ENCODE measurements at regions not wholly inside any gene's neighbourhood (a gene's known extent, or its start where the extent isn't known, plus 50 kb on each side); places are given as distances from the start of the nearest gene placed in this dataset.

DNA sequence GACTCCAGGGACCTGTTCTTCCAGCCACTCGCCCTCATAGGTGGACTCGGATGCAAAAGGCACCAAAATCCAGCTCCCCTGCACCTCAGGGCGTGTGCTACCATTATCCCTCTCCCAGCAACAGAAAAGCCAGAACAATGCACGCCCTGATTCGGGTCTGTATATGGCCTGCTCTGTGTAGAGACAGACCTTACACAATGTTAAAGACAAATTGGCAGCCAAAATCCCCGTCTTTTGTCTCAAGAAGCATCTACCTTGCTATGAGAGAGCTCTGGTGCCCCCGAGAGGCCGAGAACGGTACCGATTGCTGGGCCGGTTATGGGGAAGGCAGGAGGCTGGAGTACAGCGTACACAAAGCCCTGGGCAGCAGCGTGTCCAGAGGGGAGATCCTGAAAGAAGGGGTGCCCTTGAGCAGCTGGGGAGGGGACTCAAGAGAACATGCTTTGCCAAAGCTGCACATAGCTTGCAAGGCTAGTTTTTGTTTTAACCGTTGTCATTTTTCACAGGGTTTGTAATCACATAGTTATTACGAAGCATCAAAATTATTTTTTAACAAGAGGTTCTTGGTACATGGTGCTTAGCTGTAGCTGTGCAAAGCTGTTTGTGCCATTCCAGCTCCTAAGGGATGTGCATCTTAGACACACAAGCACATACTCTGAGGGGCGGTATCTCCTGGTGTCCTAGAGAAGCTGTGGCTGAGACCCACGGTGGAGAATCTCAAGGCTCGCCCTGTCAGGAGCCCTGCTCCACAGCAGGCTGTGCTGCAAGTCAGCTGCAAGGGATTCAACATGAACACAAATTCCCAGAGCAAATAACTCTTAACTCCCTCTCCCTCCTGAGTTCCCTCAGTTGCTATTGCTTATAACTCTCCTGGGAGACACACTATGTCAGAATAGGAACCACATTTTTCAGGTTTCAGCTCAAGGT is 461.5 kb upstream of the PPP2R3A start:
- Histone ChIP-seq H3K9ac (ENCODE audit: low read depth, low read length) (peak overlapping the region; percentile 48; the same call in 1 of the 2 replicates), H3K27ac (ENCODE audit: low read depth, low read length) (no peak overlapping the region), H3K36me3 (ENCODE audit: control insufficient read depth, insufficient read depth, low read length) (no peaks in the 10 kb centered on the region), H3K9me3 (ENCODE audit: control insufficient read depth, insufficient read depth, low read length) (no peaks in the 10 kb centered on the region), H3K4me3 (ENCODE audit: low read depth, low read length) (peak overlapping the region; percentile 33; the same call in 1 of the 2 replicates), H3K27me3 (ENCODE audit: control insufficient read depth, insufficient read depth, low read length) (no peaks in the 10 kb centered on the region), H3K4me1 (ENCODE audit: control insufficient read depth, insufficient read depth, low read length) (peaks cover 13% of the 10 kb centered on the region)

DNA sequence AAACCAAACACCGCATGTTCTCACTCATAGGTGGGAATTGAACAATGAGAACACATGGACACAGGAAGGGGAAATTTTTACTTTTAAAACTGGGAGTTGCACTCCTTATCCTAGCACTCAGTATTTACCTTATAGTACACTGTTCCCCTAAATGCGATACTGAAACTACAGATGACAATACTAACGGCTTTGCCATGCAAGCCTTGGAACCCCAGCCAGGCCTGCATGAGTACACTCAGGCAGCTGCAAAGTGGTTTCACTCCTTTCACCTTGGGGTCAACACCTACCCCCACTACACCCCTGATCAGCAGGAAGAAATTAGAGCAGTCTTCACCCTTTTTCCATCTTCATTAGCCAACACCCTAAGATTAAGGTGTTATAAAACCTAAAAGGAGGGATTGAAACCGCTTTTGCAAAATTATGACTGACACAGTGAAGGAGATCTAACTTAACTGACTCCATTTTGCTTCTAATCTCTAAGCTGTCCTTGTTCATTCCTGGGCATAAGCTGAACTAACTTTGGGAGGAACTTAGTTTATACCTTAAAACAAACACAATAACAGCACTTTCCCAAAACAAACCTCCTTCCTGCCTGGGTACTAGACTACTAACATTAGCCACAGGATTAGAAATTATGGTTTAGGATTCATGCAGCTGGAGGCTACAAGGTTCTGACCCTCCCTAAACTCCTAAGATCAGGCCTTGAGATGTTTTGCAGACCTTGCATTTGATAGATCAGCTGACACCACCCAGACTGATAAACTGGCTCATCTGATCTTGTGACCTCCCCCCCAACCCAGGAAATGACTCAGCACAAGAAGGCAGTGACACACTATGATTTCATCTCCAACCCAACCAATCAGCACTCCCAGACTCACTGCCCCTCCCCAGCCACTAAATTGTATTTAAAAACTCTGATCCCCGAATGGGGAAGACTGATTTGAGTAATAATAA is 452.1 kb upstream of the PPP2R3A start:
- no peaks in the 10 kb centered on the region for H3K36me3 ChIP-seq (ENCODE audit: control insufficient read depth, insufficient read depth, low read length)
- H3K4me3 ChIP-seq (ENCODE audit: low read depth, low read length) = no peak overlapping the region
- no peak overlapping the region for H3K9ac ChIP-seq (ENCODE audit: low read depth, low read length)
- no peaks in the 10 kb centered on the region for H3K27me3 ChIP-seq (ENCODE audit: control insufficient read depth, insufficient read depth, low read length)
- H3K27ac ChIP-seq (ENCODE audit: low read depth, low read length) = peak overlapping the region; percentile 6
- peaks cover 5% of the 10 kb centered on the region for H3K4me1 ChIP-seq (ENCODE audit: control insufficient read depth, insufficient read depth, low read length)
- no peaks in the 10 kb centered on the region for H3K9me3 ChIP-seq (ENCODE audit: control insufficient read depth, insufficient read depth, low read length)

- Histone ChIP-seq H3K27ac (ENCODE audit: low read depth, low read length) (peak overlapping the region; percentile 32), H3K27me3 (ENCODE audit: control insufficient read depth, insufficient read depth, low read length) (no peaks in the 10 kb centered on the region), H3K9me3 (ENCODE audit: control insufficient read depth, insufficient read depth, low read length) (no peaks in the 10 kb centered on the region), H3K4me1 (ENCODE audit: control insufficient read depth, insufficient read depth, low read length) (peaks cover 5% of the 10 kb centered on the region), H3K9ac (ENCODE audit: low read depth, low read length) (no peak overlapping the region), H3K36me3 (ENCODE audit: control insufficient read depth, insufficient read depth, low read length) (no peaks in the 10 kb centered on the region), H3K4me3 (ENCODE audit: low read depth, low read length) (no peak overlapping the region)
These were observed 451.5 kb upstream of the PPP2R3A start for GRCh38 chr3:135514060-135514448.

GRCh38 chr3:135516143-135516542 is 449.4 kb upstream of the PPP2R3A start:
- H3K9me3 ChIP-seq (ENCODE audit: control insufficient read depth, insufficient read depth, low read length) = no peaks in the 10 kb centered on the region
- H3K4me1 ChIP-seq (ENCODE audit: control insufficient read depth, insufficient read depth, low read length) = peaks cover 5% of the 10 kb centered on the region
- no peak overlapping the region for H3K9ac ChIP-seq (ENCODE audit: low read depth, low read length)
- no peaks in the 10 kb centered on the region for H3K36me3 ChIP-seq (ENCODE audit: control insufficient read depth, insufficient read depth, low read length)
- H3K4me3 ChIP-seq (ENCODE audit: low read depth, low read length) = no peak overlapping the region
- H3K27me3 ChIP-seq (ENCODE audit: control insufficient read depth, insufficient read depth, low read length) = no peaks in the 10 kb centered on the region
- H3K27ac ChIP-seq (ENCODE audit: low read depth, low read length) = no peak overlapping the region

GRCh38 chr3:135528413-135529015 is 437.0 kb upstream of the PPP2R3A start:
- Histone ChIP-seq H3K4me3 (ENCODE audit: low read depth, low read length) (no peak overlapping the region), H3K9ac (ENCODE audit: low read depth, low read length) (no peak overlapping the region), H3K4me1 (ENCODE audit: control insufficient read depth, insufficient read depth, low read length) (no peaks in the 10 kb centered on the region), H3K9me3 (ENCODE audit: control insufficient read depth, insufficient read depth, low read length) (no peaks in the 10 kb centered on the region), H3K36me3 (ENCODE audit: control insufficient read depth, insufficient read depth, low read length) (no peaks in the 10 kb centered on the region), H3K27ac (ENCODE audit: low read depth, low read length) (no peak overlapping the region), H3K27me3 (ENCODE audit: control insufficient read depth, insufficient read depth, low read length) (no peaks in the 10 kb centered on the region)

DNA sequence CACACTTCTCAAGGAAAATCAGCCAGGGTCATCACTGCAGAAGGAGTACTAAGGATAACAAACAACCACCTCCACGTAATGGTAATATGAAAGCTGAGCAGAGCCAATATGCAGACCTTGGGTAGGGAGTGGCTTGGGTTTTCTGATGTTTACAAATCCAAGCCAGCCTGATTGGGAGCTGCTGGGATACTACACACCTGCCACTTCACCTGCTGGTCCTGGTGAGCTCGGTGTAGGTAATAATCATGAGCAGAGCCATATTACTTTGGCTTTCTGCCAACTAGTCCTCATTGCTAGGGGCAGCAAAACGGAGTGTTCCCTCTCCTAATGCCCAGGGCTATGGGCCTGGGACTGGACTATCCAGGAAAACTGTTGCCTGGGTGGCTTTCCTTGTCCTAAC is 433.5 kb upstream of the PPP2R3A start:
- Histone ChIP-seq H3K27ac (ENCODE audit: low read depth, low read length) (no peak overlapping the region), H3K9ac (ENCODE audit: low read depth, low read length) (no peak overlapping the region), H3K27me3 (ENCODE audit: control insufficient read depth, insufficient read depth, low read length) (no peaks in the 10 kb centered on the region)

GRCh38 chr3:135538123-135538522 is 427.4 kb upstream of the PPP2R3A start:
- Histone ChIP-seq H3K27me3 (ENCODE audit: control insufficient read depth, insufficient read depth, low read length) (no peaks in the 10 kb centered on the region), H3K4me1 (ENCODE audit: control insufficient read depth, insufficient read depth, low read length) (no peaks in the 10 kb centered on the region), H3K4me3 (ENCODE audit: low read depth, low read length) (no peak overlapping the region), H3K9me3 (ENCODE audit: control insufficient read depth, insufficient read depth, low read length) (no peaks in the 10 kb centered on the region), H3K36me3 (ENCODE audit: control insufficient read depth, insufficient read depth, low read length) (no peaks in the 10 kb centered on the region), H3K27ac (ENCODE audit: low read depth, low read length) (no peak overlapping the region), H3K9ac (ENCODE audit: low read depth, low read length) (no peak overlapping the region)

More for the DNA sequence above, 433.5 kb upstream of the PPP2R3A start:
- Histone ChIP-seq H3K9me3 (ENCODE audit: control insufficient read depth, insufficient read depth, low read length) (no peaks in the 10 kb centered on the region), H3K4me1 (ENCODE audit: control insufficient read depth, insufficient read depth, low read length) (no peaks in the 10 kb centered on the region), H3K36me3 (ENCODE audit: control insufficient read depth, insufficient read depth, low read length) (no peaks in the 10 kb centered on the region), H3K4me3 (ENCODE audit: low read depth, low read length) (no peak overlapping the region)

- H3K27ac ChIP-seq (ENCODE audit: low read depth, low read length) = no peak overlapping the region
- H3K4me3 ChIP-seq (ENCODE audit: low read depth, low read length) = no peak overlapping the region
- H3K36me3 ChIP-seq (ENCODE audit: control insufficient read depth, insufficient read depth, low read length) = no peaks in the 10 kb centered on the region
- no peaks in the 10 kb centered on the region for H3K4me1 ChIP-seq (ENCODE audit: control insufficient read depth, insufficient read depth, low read length)
- H3K9ac ChIP-seq (ENCODE audit: low read depth, low read length) = no peak overlapping the region
- no peaks in the 10 kb centered on the region for H3K27me3 ChIP-seq (ENCODE audit: control insufficient read depth, insufficient read depth, low read length)
- no peaks in the 10 kb centered on the region for H3K9me3 ChIP-seq (ENCODE audit: control insufficient read depth, insufficient read depth, low read length)
These were observed 426.2 kb upstream of the PPP2R3A start for GRCh38 chr3:135539351-135539750.

GRCh38 chr3:135539854-135540253 is 425.7 kb upstream of the PPP2R3A start:
- Histone ChIP-seq H3K4me3 (ENCODE audit: low read depth, low read length) (no peak overlapping the region), H3K4me1 (ENCODE audit: control insufficient read depth, insufficient read depth, low read length) (no peaks in the 10 kb centered on the region), H3K27ac (ENCODE audit: low read depth, low read length) (no peak overlapping the region), H3K36me3 (ENCODE audit: control insufficient read depth, insufficient read depth, low read length) (no peaks in the 10 kb centered on the region), H3K27me3 (ENCODE audit: control insufficient read depth, insufficient read depth, low read length) (no peaks in the 10 kb centered on the region), H3K9ac (ENCODE audit: low read depth, low read length) (no peak overlapping the region), H3K9me3 (ENCODE audit: control insufficient read depth, insufficient read depth, low read length) (no peaks in the 10 kb centered on the region)

GRCh38 chr3:135549928-135550494 is 415.5 kb upstream of the PPP2R3A start:
- Histone ChIP-seq H3K4me3 (ENCODE audit: low read depth, low read length) (no peak overlapping the region), H3K9ac (ENCODE audit: low read depth, low read length) (no peak overlapping the region), H3K4me1 (ENCODE audit: control insufficient read depth, insufficient read depth, low read length) (no peaks in the 10 kb centered on the region), H3K27ac (ENCODE audit: low read depth, low read length) (no peak overlapping the region), H3K36me3 (ENCODE audit: control insufficient read depth, insufficient read depth, low read length) (no peaks in the 10 kb centered on the region), H3K9me3 (ENCODE audit: control insufficient read depth, insufficient read depth, low read length) (no peaks in the 10 kb centered on the region), H3K27me3 (ENCODE audit: control insufficient read depth, insufficient read depth, low read length) (no peaks in the 10 kb centered on the region)
